HEK293T (cell line): ENCODE measurements at regions not wholly inside any gene's neighbourhood (a gene's known extent, or its start where the extent isn't known, plus 50 kb on each side); places are given as distances from the start of the nearest gene placed in this dataset.

Experiments used
- CTCF ChIA-PET: fragments of 350-600 bp; formaldehyde crosslinking; extraction: SDS; loops from one replicate; lab custom pipeline; 2021; ENCODE audit warnings: antibody characterized with exemption, inconsistent platforms; lab: Yijun Ruan, JAX
- POLR2A ChIA-PET: fragments of 350-600 bp; formaldehyde crosslinking; extraction: SDS; loops from one replicate; lab custom pipeline; 2020; ENCODE audit warnings: antibody characterized with exemption, inconsistent platforms; lab: Yijun Ruan, JAX
- DNase-seq: peaks from one replicate; pipeline ENCODE4 v3.0.0; 2012; ENCODE audit warnings: mixed read lengths; ENCODE audit errors: extremely low spot score
- ARNT ChIP-seq: fragments of 450-650 bp; IDR thresholded peaks from 2 replicates; pipeline ENCODE4 v1.6.1; 2017; ENCODE audit warnings: mild to moderate bottlenecking
- BHLHE40 ChIP-seq: fragments of 450-650 bp; IDR thresholded peaks from 2 replicates; pipeline ENCODE4 v1.6.1; 2016; ENCODE audit warnings: mild to moderate bottlenecking, moderate library complexity, borderline replicate concordance
- CTBP1 ChIP-seq: fragments of 450-650 bp; IDR thresholded peaks from 2 replicates; pipeline ENCODE4 v1.6.1; 2016; ENCODE audit warnings: borderline replicate concordance
- ELF4 ChIP-seq: fragments of 450-650 bp; IDR thresholded peaks from 2 replicates; pipeline ENCODE4 v1.6.1; 2017; ENCODE audit warnings: antibody characterized with exemption
- FOXA1 ChIP-seq: fragments of 450-650 bp; IDR thresholded peaks from 2 replicates; pipeline ENCODE4 v1.6.1; 2016; ENCODE audit warnings: mild to moderate bottlenecking
- FOXK2 ChIP-seq: fragments of 450-650 bp; IDR thresholded peaks from 2 replicates; pipeline ENCODE4 v1.6.1; 2016; ENCODE audit warnings: mild to moderate bottlenecking
- FOXM1 ChIP-seq: fragments of 450-650 bp; IDR thresholded peaks from 2 replicates; pipeline ENCODE4 v1.6.1; 2017; ENCODE audit warnings: mild to moderate bottlenecking, borderline replicate concordance
- HDGF ChIP-seq: fragments of 450-650 bp; IDR thresholded peaks from 2 replicates; pipeline ENCODE4 v1.6.1; 2017; ENCODE audit warnings: antibody characterized with exemption, borderline replicate concordance
- L3MBTL2 ChIP-seq: fragments of 450-650 bp; conservative IDR thresholded peaks from 2 replicates; pipeline ENCODE4 v1.6.1; 2016; ENCODE audit warnings: mild to moderate bottlenecking
- LEF1 ChIP-seq: fragments of 450-650 bp; IDR thresholded peaks from 2 replicates; pipeline ENCODE4 v1.6.1; 2017; ENCODE audit warnings: mild to moderate bottlenecking, borderline replicate concordance
- NFRKB ChIP-seq: fragments of 450-650 bp; IDR thresholded peaks from 2 replicates; pipeline ENCODE4 v1.6.1; 2016; ENCODE audit warnings: mild to moderate bottlenecking, moderate library complexity
- PKNOX1 ChIP-seq: fragments of 450-650 bp; IDR thresholded peaks from 2 replicates; pipeline ENCODE4 v1.6.1; 2016
- SP1 ChIP-seq: fragments of 450-650 bp; IDR thresholded peaks from 2 replicates; pipeline ENCODE4 v1.6.1; 2017
- SUZ12 ChIP-seq: fragments of 450-650 bp; IDR thresholded peaks from 2 replicates; pipeline ENCODE4 v1.6.1; 2016; ENCODE audit warnings: mild to moderate bottlenecking
- TARDBP ChIP-seq: fragments of 450-650 bp; IDR thresholded peaks from 2 replicates; pipeline ENCODE4 v1.6.1; 2016
- ZNF384 ChIP-seq: fragments of 450-650 bp; IDR thresholded peaks from 2 replicates; pipeline ENCODE4 v1.6.1; 2016

DNA sequence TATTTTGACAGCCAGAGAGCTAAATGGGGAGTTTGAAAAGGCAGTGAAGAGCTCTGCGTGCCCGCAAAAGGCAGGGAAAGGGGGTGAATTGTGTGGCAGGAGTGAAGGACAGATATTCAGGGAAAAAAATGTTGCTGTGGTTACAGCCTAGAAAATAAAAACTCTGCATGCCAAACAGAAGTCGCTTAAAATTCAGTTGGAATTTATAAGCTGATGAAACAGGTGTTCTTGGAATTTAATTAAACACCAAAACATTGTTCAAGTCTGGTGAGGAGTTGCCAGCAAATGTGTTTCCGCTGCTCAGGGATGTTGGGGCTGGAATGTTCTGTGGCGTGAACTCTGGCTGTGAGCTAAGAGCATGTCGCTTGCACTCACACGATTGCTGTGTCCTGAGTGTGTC, 169.3 kb downstream of the ADRA2A start:
- TF ChIP-seq FOXA1 (no peak), BHLHE40 (no peak)
- no peak for DNase-seq
- ChIA-PET POLR2A (no interaction called here), CTCF (no interaction called here)

DNA sequence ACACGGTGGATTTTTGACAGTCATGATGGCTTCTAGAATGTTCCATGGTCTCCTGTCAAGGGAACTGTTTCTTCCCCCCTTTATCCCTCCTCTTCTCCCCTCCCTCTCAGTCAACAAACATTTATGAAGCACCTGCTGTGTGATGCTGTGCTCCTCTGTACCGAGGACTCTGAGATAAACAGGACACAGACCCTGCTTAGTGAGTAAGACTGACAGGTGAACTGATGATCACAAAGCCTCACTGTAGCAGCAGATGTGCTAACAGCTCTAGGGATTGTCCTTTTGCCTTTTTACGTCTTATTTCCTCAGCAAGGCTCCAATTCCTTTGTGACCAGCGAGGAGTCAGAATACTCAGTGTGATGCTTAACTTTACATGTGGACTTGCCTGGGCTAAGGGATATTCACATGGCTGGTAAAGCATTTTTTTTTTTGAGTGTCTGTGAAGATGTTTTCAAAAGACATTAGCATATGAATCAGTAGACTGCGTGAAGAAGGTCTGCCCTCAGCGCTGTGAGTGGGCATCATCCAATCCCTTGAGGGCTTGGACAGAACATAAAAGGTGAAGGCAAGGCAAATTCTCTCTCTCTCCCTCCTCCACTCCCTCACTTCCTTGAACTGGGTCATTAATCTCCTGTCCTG, 170.1 kb downstream of the ADRA2A start:
- CTCF ChIA-PET: no interaction called here
- POLR2A ChIA-PET: no interaction called here
- no peak for TF ChIP-seq PKNOX1
- no peak for TF ChIP-seq ARNT
- TF ChIP-seq SP1: no peak
- no peak for TF ChIP-seq SUZ12
- TF ChIP-seq LEF1: no peak
- no peak for TF ChIP-seq NFRKB
- no peak for TF ChIP-seq FOXA1
- DNase-seq: no peak

DNA sequence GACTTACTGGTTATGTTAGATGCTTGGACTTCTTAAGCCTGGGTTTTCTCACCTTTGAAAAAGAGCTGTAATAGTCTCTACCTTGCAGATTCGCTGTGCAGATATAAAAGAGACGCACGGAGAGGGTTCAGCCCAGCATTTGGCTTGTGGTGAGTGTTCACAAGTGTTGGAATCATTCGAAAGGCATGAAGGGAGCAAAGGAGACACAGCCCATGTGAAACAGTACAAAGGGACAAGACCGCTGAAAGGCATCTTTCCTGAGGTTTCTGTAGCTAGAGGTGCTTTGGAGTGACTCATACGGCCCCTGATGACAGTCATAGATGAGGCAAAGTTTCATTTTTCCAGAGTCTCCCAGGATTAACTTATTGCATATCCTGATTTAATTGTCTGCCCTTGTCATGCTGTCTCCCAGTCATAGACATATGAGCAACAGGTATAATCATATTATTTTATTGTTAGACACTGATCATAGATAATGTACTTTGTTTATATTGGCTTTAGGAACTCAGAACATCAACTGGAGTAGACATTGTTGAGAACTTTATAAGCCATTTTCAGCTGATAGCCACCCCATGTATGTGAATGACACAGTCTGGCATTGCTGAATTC, 171.1 kb downstream of the ADRA2A start:
- POLR2A ChIA-PET: no interaction called here
- DNase-seq: no peak
- CTCF ChIA-PET: no interaction called here
- TF ChIP-seq NFRKB (no peak), ZNF384 (no peak), FOXK2 (no peak)

DNA sequence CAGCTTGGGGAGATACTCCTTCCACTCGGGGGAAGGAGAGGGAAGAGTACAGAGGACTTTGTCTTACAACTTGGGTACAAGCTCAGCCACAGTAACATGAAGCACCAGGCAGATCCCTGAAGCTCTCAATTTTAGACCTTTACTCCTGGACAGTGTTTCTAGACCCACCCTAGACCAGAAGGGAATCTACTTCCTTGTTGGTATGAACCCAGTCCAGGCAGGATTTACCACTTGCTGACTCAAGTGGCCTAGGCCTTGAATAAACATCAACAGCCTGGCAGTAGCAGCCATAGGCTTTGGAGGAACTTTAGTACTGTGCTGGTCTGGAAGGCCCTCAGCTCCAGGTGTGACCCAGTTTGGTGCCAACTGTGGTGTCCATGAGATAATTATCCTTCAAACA, 173.1 kb downstream of the ADRA2A start:
- ChIA-PET CTCF (no interaction called here), POLR2A (no interaction called here)
- no peak for TF ChIP-seq TARDBP
- TF ChIP-seq PKNOX1: no peak
- no peak for TF ChIP-seq BHLHE40
- no peak for TF ChIP-seq FOXA1
- TF ChIP-seq L3MBTL2: no peak
- TF ChIP-seq FOXM1: no peak
- TF ChIP-seq SUZ12: no peak
- DNase-seq: no peak

DNA sequence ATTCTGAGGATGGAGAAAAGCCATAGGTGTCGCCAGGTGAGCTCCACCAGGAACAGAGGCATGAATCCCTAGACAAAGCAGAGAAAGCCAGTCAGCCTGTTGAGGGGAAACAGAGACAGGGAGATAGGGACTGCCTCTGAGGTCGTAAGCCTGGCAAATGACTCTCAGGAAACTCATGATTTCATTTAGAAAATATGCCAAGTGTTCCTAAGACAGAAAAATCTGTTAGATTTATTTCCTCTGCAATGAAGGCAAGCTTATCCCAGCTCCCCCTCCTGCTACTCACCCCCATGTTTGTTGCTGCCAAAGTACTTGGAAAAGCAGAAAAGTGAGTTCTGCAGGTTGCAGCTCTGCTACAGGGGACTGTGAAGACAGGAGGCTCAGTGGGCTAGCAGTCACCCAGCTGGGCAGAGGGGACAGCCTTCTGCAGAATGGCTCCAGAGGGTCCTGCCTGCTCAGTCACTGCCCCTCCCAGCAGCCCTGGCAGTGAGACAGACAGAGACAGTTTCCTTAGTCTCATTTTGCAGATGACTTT, 184.3 kb downstream of the ADRA2A start:
- DNase-seq: no peak
- ChIA-PET CTCF (no interaction called here), POLR2A (no interaction called here)
- no peak for TF ChIP-seq PKNOX1
- TF ChIP-seq SP1: no peak
- no peak for TF ChIP-seq HDGF
- no peak for TF ChIP-seq NFRKB
- TF ChIP-seq SUZ12: no peak
- TF ChIP-seq ARNT: no peak
- TF ChIP-seq BHLHE40: no peak
- no peak for TF ChIP-seq FOXK2
- TF ChIP-seq ELF4: no peak
- TF ChIP-seq FOXM1: no peak
- TF ChIP-seq CTBP1: no peak
- no peak for TF ChIP-seq ZNF384
- no peak for TF ChIP-seq TARDBP
- TF ChIP-seq LEF1: no peak
- no peak for TF ChIP-seq L3MBTL2
- TF ChIP-seq FOXA1: no peak

- CTCF ChIA-PET: no interaction called here
- POLR2A ChIA-PET: no interaction called here
- DNase-seq: no peak
- TF ChIP-seq NFRKB (no peak), CTBP1 (no peak)
These were observed 188.5 kb downstream of the ADRA2A start for GRCh38 chr10:111265341-111265740.

DNA sequence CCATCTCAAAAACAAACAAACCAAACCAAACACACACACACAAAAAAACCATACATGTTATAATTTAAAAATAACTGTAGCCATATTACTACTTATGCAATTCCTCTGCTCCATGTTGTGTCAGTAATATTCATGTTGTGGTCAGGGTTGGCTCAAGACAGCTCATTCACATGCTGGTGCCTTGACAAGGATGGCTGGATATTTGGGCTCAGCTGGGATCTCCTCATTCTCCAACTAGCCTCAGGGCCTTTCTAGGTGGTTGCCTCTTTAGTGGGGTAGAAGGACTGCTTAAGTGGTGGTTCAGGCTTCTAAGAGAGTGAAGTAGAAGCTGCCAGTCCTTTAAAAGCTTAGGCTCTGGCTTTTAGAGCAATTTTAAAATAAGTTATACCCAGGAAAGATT, 189.3 kb downstream of the ADRA2A start:
- POLR2A ChIA-PET: no interaction called here
- no peak for DNase-seq
- TF ChIP-seq NFRKB (no peak), PKNOX1 (no peak), FOXK2 (no peak), FOXA1 (no peak), SP1 (no peak), SUZ12 (no peak), HDGF (no peak), CTBP1 (no peak), ARNT (no peak), BHLHE40 (no peak)
- CTCF ChIA-PET: interaction anchor here (0.6 kb wide), 1 partner anchor 1292 kb away, joined by 3 read pairs; no protein-coding TSS in a partner anchor
